ENCODE measurements at regions not wholly inside any gene's neighbourhood (a gene's known extent, or its start where the extent isn't known, plus 50 kb on each side); places are given as distances from the start of the nearest gene placed in this dataset.

- ATAC-seq (no peak), DNase-seq (no peak)
Measured at GRCh38 chr11:131232261-131232660, 138.2 kb upstream of the NTM start.

- no peak for DNase-seq
- ATAC-seq, result no peak
Measured at GRCh38 chr11:131234221-131234620, 136.2 kb upstream of the NTM start.

GRCh38 chr11:131235328-131236298 is 134.8 kb upstream of the NTM start:
- ATAC-seq (no peak), DNase-seq (no peak)

GRCh38 chr11:131240421-131240820 is 130.0 kb upstream of the NTM start:
- no peak for DNase-seq
- no peak for ATAC-seq

GRCh38 chr11:131242476-131243000 is 127.9 kb upstream of the NTM start:
- DNase-seq (no peak), ATAC-seq (no peak)

- no peak for DNase-seq
- no peak for ATAC-seq
Measured at GRCh38 chr11:131246156-131246555, 124.3 kb upstream of the NTM start.

GRCh38 chr11:131246663-131247062 is 123.8 kb upstream of the NTM start:
- DNase-seq (peak; percentile 4), ATAC-seq (no peak)

GRCh38 chr11:131248588-131248987 is 121.8 kb upstream of the NTM start:
- ATAC-seq, result no peak
- no peak for DNase-seq

- ATAC-seq, result no peak
- DNase-seq, result no peak
Measured at GRCh38 chr11:131253142-131253655, 117.2 kb upstream of the NTM start.

- ATAC-seq (no peak), DNase-seq (no peak)
Measured at GRCh38 chr11:131253656-131254151, 116.7 kb upstream of the NTM start.

GRCh38 chr11:131254254-131254653 is 116.2 kb upstream of the NTM start:
- DNase-seq (no peak), ATAC-seq (no peak)

GRCh38 chr11:131274233-131274632 is 96.2 kb upstream of the NTM start:
- DNase-seq (no peak), ATAC-seq (no peak)

GRCh38 chr11:131275580-131275979 is 94.8 kb upstream of the NTM start:
- DNase-seq, result no peak
- ATAC-seq, result no peak

GRCh38 chr11:131278472-131278871 is 91.9 kb upstream of the NTM start:
- DNase-seq (no peak), ATAC-seq (no peak)

GRCh38 chr11:131279654-131280384 is 90.6 kb upstream of the NTM start:
- DNase-seq (no peak), ATAC-seq (no peak)

GRCh38 chr11:131281316-131281715 is 89.1 kb upstream of the NTM start:
- no peak for DNase-seq

GRCh38 chr11:131284041-131284440 is 86.4 kb upstream of the NTM start:
- no peak for ATAC-seq
- no peak for DNase-seq

More at GRCh38 chr11:131281316-131281715, 89.1 kb upstream of the NTM start:
- ATAC-seq, result no peak

GRCh38 chr11:131288521-131289091 is 81.8 kb upstream of the NTM start:
- ATAC-seq (no peak), DNase-seq (no peak)

- ATAC-seq, result no peak
- no peak for DNase-seq
Measured at GRCh38 chr11:131290185-131290584, 80.2 kb upstream of the NTM start.

- DNase-seq (no peak), ATAC-seq (no peak)
Measured at GRCh38 chr11:131295986-131296385, 74.4 kb upstream of the NTM start.

- DNase-seq, result no peak
- no peak for ATAC-seq
Measured at GRCh38 chr11:131297441-131297840, 73.0 kb upstream of the NTM start.
